ENCODE measurements at regions not wholly inside any gene's neighbourhood (a gene's known extent, or its start where the extent isn't known, plus 50 kb on each side); places are given as distances from the start of the nearest gene placed in this dataset.

GRCh38 chr1:25072461-25072860, 142.4 kb upstream of the RUNX3 start:
- no peak for TF ChIP-seq CTCF (IDR thresholded peaks at IDR 0.05; ENCODE audit: low read depth, low read length)
- no peak overlapping the region for H3K4me3 ChIP-seq (ENCODE audit: low read depth, low read length)

- TF ChIP-seq CTCF (IDR thresholded peaks at IDR 0.05; ENCODE audit: low read depth, low read length): no peak
- no peak overlapping the region for H3K4me3 ChIP-seq (ENCODE audit: low read depth, low read length)
These were observed 138.8 kb upstream of the RUNX3 start for GRCh38 chr1:25068829-25069228.

- H3K4me3 ChIP-seq (ENCODE audit: low read depth, low read length): no peak overlapping the region
- TF ChIP-seq CTCF (IDR thresholded peaks at IDR 0.05; ENCODE audit: low read depth, low read length): no peak
These were observed 138.2 kb upstream of the RUNX3 start for GRCh38 chr1:25068316-25068715.

- TF ChIP-seq CTCF (IDR thresholded peaks at IDR 0.05; ENCODE audit: low read depth, low read length): no peak
- no peak overlapping the region for H3K4me3 ChIP-seq (ENCODE audit: low read depth, low read length)
These were observed 137.6 kb upstream of the RUNX3 start for GRCh38 chr1:25067518-25068251.

GRCh38 chr1:25066731-25067517, 136.8 kb upstream of the RUNX3 start:
- no peak for TF ChIP-seq CTCF (IDR thresholded peaks at IDR 0.05; ENCODE audit: low read depth, low read length)
- no peak overlapping the region for H3K4me3 ChIP-seq (ENCODE audit: low read depth, low read length)

- no peak overlapping the region for H3K4me3 ChIP-seq (ENCODE audit: low read depth, low read length)
- TF ChIP-seq CTCF (IDR thresholded peaks at IDR 0.05; ENCODE audit: low read depth, low read length): no peak
These were observed 136.2 kb upstream of the RUNX3 start for GRCh38 chr1:25066256-25066655.

GRCh38 chr1:25065795-25066238, 135.7 kb upstream of the RUNX3 start:
- TF ChIP-seq CTCF (IDR thresholded peaks at IDR 0.05; ENCODE audit: low read depth, low read length): no peak
- no peak overlapping the region for H3K4me3 ChIP-seq (ENCODE audit: low read depth, low read length)

Measured in WI38 (cell line).